ENCODE measurements at regions not wholly inside any gene's neighbourhood (a gene's known extent, or its start where the extent isn't known, plus 50 kb on each side); places are given as distances from the start of the nearest gene placed in this dataset.
A peak's percentile ranks its signal among the peaks of the same experiment; 100 is the strongest.

- H3K4me2 ChIP-seq (ENCODE audit: insufficient read depth, low read length), result no peak overlapping the region
- TF ChIP-seq, protein P1, sequence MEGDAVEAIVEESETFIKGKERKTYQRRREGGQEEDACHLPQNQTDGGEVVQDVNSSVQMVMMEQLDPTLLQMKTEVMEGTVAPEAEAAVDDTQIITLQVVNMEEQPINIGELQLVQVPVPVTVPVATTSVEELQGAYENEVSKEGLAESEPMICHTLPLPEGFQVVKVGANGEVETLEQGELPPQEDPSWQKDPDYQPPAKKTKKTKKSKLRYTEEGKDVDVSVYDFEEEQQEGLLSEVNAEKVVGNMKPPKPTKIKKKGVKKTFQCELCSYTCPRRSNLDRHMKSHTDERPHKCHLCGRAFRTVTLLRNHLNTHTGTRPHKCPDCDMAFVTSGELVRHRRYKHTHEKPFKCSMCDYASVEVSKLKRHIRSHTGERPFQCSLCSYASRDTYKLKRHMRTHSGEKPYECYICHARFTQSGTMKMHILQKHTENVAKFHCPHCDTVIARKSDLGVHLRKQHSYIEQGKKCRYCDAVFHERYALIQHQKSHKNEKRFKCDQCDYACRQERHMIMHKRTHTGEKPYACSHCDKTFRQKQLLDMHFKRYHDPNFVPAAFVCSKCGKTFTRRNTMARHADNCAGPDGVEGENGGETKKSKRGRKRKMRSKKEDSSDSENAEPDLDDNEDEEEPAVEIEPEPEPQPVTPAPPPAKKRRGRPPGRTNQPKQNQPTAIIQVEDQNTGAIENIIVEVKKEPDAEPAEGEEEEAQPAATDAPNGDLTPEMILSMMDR (IDR thresholded peaks at IDR 0.05; ENCODE audit: extremely low read depth, low read depth, low read length), result no peak
- H3K9me3 ChIP-seq (ENCODE audit: low read depth, low read length), result no peaks in the 10 kb centered on the region
- H3K36me3 ChIP-seq (ENCODE audit: insufficient read depth, low read length), result no peaks in the 10 kb centered on the region
- H4K20me1 ChIP-seq (ENCODE audit: insufficient read depth, low read length), result no peaks in the 10 kb centered on the region
- no peaks in the 10 kb centered on the region for H3K4me1 ChIP-seq (ENCODE audit: insufficient read depth, low read length)
- H3K27me3 ChIP-seq (ENCODE audit: insufficient read depth, low read length), result no peaks in the 10 kb centered on the region
- H2AFZ ChIP-seq (ENCODE audit: low read length), result no peak overlapping the region
- no peak overlapping the region for H3K27ac ChIP-seq (ENCODE audit: low read depth, low read length)
- DNase-seq (ENCODE audit: insufficient read length, low spot score, missing footprints), result no peak
- H3K79me2 ChIP-seq (ENCODE audit: insufficient read depth, low read length), result no peaks in the 10 kb centered on the region
- no peak overlapping the region for H3K4me3 ChIP-seq (ENCODE audit: insufficient read depth, low read length)
These were observed 73.6 kb upstream of the SLC45A1 start for GRCh38 chr1:8244304-8244703.

DNA sequence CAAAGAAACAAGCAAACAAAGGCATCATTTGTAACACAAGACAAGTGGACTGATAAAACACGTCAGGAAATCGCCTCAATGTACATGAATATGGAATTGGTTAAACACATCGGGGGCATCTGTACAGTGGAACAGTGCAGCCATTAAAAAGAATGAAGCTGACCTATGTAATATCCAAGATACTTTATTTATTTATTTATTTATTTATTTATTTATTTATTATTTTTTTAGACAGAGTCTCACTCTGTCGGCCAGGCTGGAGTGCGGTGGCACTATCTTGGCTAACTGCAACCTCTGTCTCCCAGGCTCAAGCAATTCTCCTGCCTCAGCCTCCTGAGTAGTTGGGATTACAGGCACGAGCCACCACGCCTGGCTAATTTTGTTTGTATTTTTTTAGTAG, 75.4 kb upstream of the SLC45A1 start:
- H3K4me3 ChIP-seq (ENCODE audit: insufficient read depth, low read length), result no peak overlapping the region
- TF ChIP-seq, protein P1 (IDR thresholded peaks at IDR 0.05; ENCODE audit: extremely low read depth, low read depth, low read length), result no peak
- no peak for DNase-seq (ENCODE audit: insufficient read length, low spot score, missing footprints)
- peaks cover 10% of the 10 kb centered on the region for H3K4me1 ChIP-seq (ENCODE audit: insufficient read depth, low read length)
- no peaks in the 10 kb centered on the region for H4K20me1 ChIP-seq (ENCODE audit: insufficient read depth, low read length)
- no peaks in the 10 kb centered on the region for H3K79me2 ChIP-seq (ENCODE audit: insufficient read depth, low read length)
- no peaks in the 10 kb centered on the region for H3K36me3 ChIP-seq (ENCODE audit: insufficient read depth, low read length)
- no peaks in the 10 kb centered on the region for H3K27me3 ChIP-seq (ENCODE audit: insufficient read depth, low read length)
- no peak overlapping the region for H3K4me2 ChIP-seq (ENCODE audit: insufficient read depth, low read length)
- H3K27ac ChIP-seq (ENCODE audit: low read depth, low read length), result no peak overlapping the region
- H2AFZ ChIP-seq (ENCODE audit: low read length), result no peak overlapping the region
- H3K9me3 ChIP-seq (ENCODE audit: low read depth, low read length), result no peaks in the 10 kb centered on the region

DNA sequence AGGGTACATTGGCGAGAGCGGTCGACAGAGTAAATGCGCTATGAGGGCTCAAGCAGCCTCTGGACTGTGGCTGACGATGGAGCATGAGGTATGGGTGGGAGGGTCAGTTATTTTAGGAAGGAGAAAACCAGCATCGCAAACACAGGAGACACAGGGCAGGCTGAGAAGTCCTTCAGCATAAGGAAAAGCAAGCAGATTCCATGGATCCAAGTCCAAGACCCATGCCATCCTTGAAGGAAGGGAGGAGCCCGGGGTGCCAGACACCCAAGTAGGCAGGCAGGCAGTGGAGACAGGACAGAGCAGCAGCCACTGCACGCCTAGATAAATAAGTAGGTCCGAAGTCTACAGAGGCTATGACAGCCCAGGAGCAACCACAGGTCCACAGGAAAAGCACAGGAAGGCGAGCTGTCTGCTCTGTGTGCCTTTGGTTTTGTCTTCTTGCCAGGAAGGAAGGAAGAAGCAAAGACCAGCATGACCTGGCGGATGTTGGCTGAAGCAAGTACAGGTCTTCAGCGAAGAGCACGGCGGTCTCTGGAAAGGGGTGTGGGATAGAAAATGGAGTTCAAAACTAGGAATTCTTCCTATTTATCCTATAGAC, 76.4 kb upstream of the SLC45A1 start:
- no peak overlapping the region for H3K27ac ChIP-seq (ENCODE audit: low read depth, low read length)
- H3K36me3 ChIP-seq (ENCODE audit: insufficient read depth, low read length), result no peaks in the 10 kb centered on the region
- H3K4me1 ChIP-seq (ENCODE audit: insufficient read depth, low read length), result peaks cover 10% of the 10 kb centered on the region
- no peak overlapping the region for H2AFZ ChIP-seq (ENCODE audit: low read length)
- DNase-seq (ENCODE audit: insufficient read length, low spot score, missing footprints), result no peak
- H3K4me2 ChIP-seq (ENCODE audit: insufficient read depth, low read length), result no peak overlapping the region
- no peaks in the 10 kb centered on the region for H3K79me2 ChIP-seq (ENCODE audit: insufficient read depth, low read length)
- H3K4me3 ChIP-seq (ENCODE audit: insufficient read depth, low read length), result no peak overlapping the region
- no peaks in the 10 kb centered on the region for H4K20me1 ChIP-seq (ENCODE audit: insufficient read depth, low read length)
- TF ChIP-seq, protein P1 (IDR thresholded peaks at IDR 0.05; ENCODE audit: extremely low read depth, low read depth, low read length), result no peak
- H3K27me3 ChIP-seq (ENCODE audit: insufficient read depth, low read length), result no peaks in the 10 kb centered on the region
- H3K9me3 ChIP-seq (ENCODE audit: low read depth, low read length), result no peaks in the 10 kb centered on the region

GRCh38 chr1:8239306-8240023, 78.4 kb upstream of the SLC45A1 start:
- no peaks in the 10 kb centered on the region for H3K9me3 ChIP-seq (ENCODE audit: low read depth, low read length)
- no peaks in the 10 kb centered on the region for H4K20me1 ChIP-seq (ENCODE audit: insufficient read depth, low read length)
- no peaks in the 10 kb centered on the region for H3K36me3 ChIP-seq (ENCODE audit: insufficient read depth, low read length)
- H3K4me3 ChIP-seq (ENCODE audit: insufficient read depth, low read length), result no peak overlapping the region
- H2AFZ ChIP-seq (ENCODE audit: low read length), result no peak overlapping the region
- no peaks in the 10 kb centered on the region for H3K79me2 ChIP-seq (ENCODE audit: insufficient read depth, low read length)
- H3K27me3 ChIP-seq (ENCODE audit: insufficient read depth, low read length), result no peaks in the 10 kb centered on the region
- peaks cover 10% of the 10 kb centered on the region for H3K4me1 ChIP-seq (ENCODE audit: insufficient read depth, low read length)
- H3K4me2 ChIP-seq (ENCODE audit: insufficient read depth, low read length), result peak overlapping the region; percentile 58
- no peak for DNase-seq (ENCODE audit: insufficient read length, low spot score, missing footprints)
- H3K27ac ChIP-seq (ENCODE audit: low read depth, low read length), result peak overlapping the region; percentile 84
- TF ChIP-seq, protein P1 (IDR thresholded peaks at IDR 0.05; ENCODE audit: extremely low read depth, low read depth, low read length), result no peak
